Endothelial cell of umbilical vein (primary cell): ENCODE measurements at regions not wholly inside any gene's neighbourhood (a gene's known extent, or its start where the extent isn't known, plus 50 kb on each side); places are given as distances from the start of the nearest gene placed in this dataset.

Experiments used
- BruUV-seq: library from RNA; stranded (reverse); fragments of 400-500 nt; replicated peaks from 2 replicates; lab custom pipeline; 2021; lab: Mats Ljungman, UMichigan
- CTCF ChIA-PET: fragments of 300-600, 350-600 bp; sonication (Branson Sonifier 250); formaldehyde crosslinking; loops from one replicate; lab custom pipeline; 2021; ENCODE audit warnings: antibody characterized with exemption, inconsistent platforms; lab: Charles Lee
- POLR2A ChIA-PET: fragments of 300-600, 350-600 bp; sonication (Branson Sonifier 250); formaldehyde crosslinking; loops from one replicate; lab custom pipeline; 2021; ENCODE audit warnings: antibody characterized with exemption, inconsistent platforms; lab: Charles Lee
- DNase-seq: peaks from one replicate; pipeline ENCODE4 v3.0.0-alpha.2; 2011; ENCODE audit warnings: low read depth, low spot score
- FAIRE-seq: peaks from 2 replicates; lab custom pipeline; 2011; peaks lifted over from hg19 to GRCh38; lab: Jason Lieb, UNC
- H2AFZ ChIP-seq: 2 replicates; pipeline ENCODE4 v1.6.0; 2012; ENCODE audit warnings: low read depth, low read length, control low read depth, inconsistent platforms
- H3K27ac ChIP-seq: 2 replicates; pipeline ENCODE4 v1.5.1; 2011; ENCODE audit warnings: low read depth, mild to moderate bottlenecking, control low read depth, low read length, moderate library complexity; ENCODE audit not compliant: insufficient read depth
- H3K27me3 ChIP-seq, 2 experiments: 2 replicates each; pipeline versions ENCODE4 v1.6.0 to v1.6.1; 2011; ENCODE audit warnings: low read length in 2 of 2, mixed read lengths in 1 of 2; ENCODE audit not compliant: control insufficient read depth in 2 of 2, insufficient read depth in 2 of 2
- H3K36me3 ChIP-seq, 2 experiments: 2 replicates in 1 of 2; 3 replicates in 1 of 2; pipeline ENCODE4 v1.5.1; 2011; ENCODE audit warnings: low read length in 2 of 2, mild to moderate bottlenecking in 1 of 2, moderate library complexity in 1 of 2; ENCODE audit not compliant: control insufficient read depth in 2 of 2, insufficient read depth in 2 of 2; ENCODE audit errors: extremely low read depth in 1 of 2
- H3K4me1 ChIP-seq: 3 replicates; pipeline ENCODE4 v1.5.1; 2011; ENCODE audit warnings: mild to moderate bottlenecking, low read length; ENCODE audit not compliant: control insufficient read depth, insufficient read depth; ENCODE audit errors: extremely low read depth
- H3K4me2 ChIP-seq: 2 replicates; pipeline ENCODE4 v1.6.1; 2011; ENCODE audit warnings: low read length, control low read depth, mixed read lengths; ENCODE audit not compliant: insufficient read depth
- H3K4me3 ChIP-seq, 3 experiments: fragments of 200-600 bp in 1 of 3; sonication (generic), shearing (Covaris generic) in 1 of 3; replicated peaks in 1 of 3; 2 replicates each; pipeline ENCODE4 v1.5.1; 2011 to 2016; ENCODE audit warnings: control low read depth in 3 of 3, low read length in 3 of 3, mild to moderate bottlenecking in 2 of 3, inconsistent platforms in 1 of 3, low read depth in 1 of 3, moderate library complexity in 1 of 3; ENCODE audit not compliant: insufficient read depth in 1 of 3
- H3K79me2 ChIP-seq: 2 replicates; pipeline ENCODE4 v1.6.0; 2012; ENCODE audit warnings: low read length, inconsistent platforms; ENCODE audit not compliant: control insufficient read depth, insufficient read depth
- H3K9ac ChIP-seq: replicated peaks from 2 replicates; pipeline ENCODE3; 2011; ENCODE audit warnings: low read length, control low read depth; ENCODE audit not compliant: insufficient read depth; ENCODE audit errors: extremely low read depth
- H3K9me1 ChIP-seq: replicated peaks from 3 replicates; pipeline ENCODE4 v1.6.0; 2011; ENCODE audit warnings: mild to moderate bottlenecking, low read length; ENCODE audit not compliant: control insufficient read depth, insufficient read depth; ENCODE audit errors: extremely low read depth
- H3K9me3 ChIP-seq: replicated peaks from 2 replicates; pipeline ENCODE4 v1.5.1; 2012; ENCODE audit warnings: low read length, inconsistent platforms; ENCODE audit not compliant: control insufficient read depth, insufficient read depth
- H4K20me1 ChIP-seq: replicated peaks from 2 replicates; pipeline ENCODE3; 2011; ENCODE audit warnings: mild to moderate bottlenecking, low read length; ENCODE audit not compliant: control insufficient read depth, insufficient read depth; ENCODE audit errors: extremely low read depth
- CTCF ChIP-seq, 2 donors: IDR thresholded peaks; 1 replicate in 1 of 2; 2 replicates in 1 of 2; pipeline ENCODE4 v1.5.1; 2011; ENCODE audit warnings: low read length in 2 of 2, mild to moderate bottlenecking in 2 of 2, moderate library complexity in 2 of 2, control low read depth in 1 of 2, inconsistent platforms in 1 of 2, low read depth in 1 of 2; ENCODE audit not compliant: insufficient read depth in 1 of 2; ENCODE audit errors: extremely low read depth in 1 of 2
- EZH2 ChIP-seq: IDR thresholded peaks from 2 replicates; pipeline ENCODE4 v1.6.1; 2012; ENCODE audit warnings: borderline replicate concordance, low read depth, mild to moderate bottlenecking, moderate library complexity, low read length, inconsistent platforms; ENCODE audit not compliant: severe bottlenecking
- FOS ChIP-seq: IDR thresholded peaks from 2 replicates; pipeline ENCODE4 v1.6.1; 2011; ENCODE audit warnings: mild to moderate bottlenecking, low read length, moderate library complexity, borderline replicate concordance; ENCODE audit not compliant: insufficient read depth
- GATA2 ChIP-seq: IDR thresholded peaks from 2 replicates; pipeline ENCODE4 v1.7.0; 2011; ENCODE audit warnings: low read depth, mild to moderate bottlenecking, moderate library complexity, mixed read lengths, low read length; ENCODE audit not compliant: insufficient read length, insufficient read depth
- JUN ChIP-seq: IDR thresholded peaks from 2 replicates; pipeline ENCODE4 v1.6.1; 2011; ENCODE audit warnings: borderline replicate concordance, low read depth; ENCODE audit not compliant: insufficient read length, insufficient read depth
- MAX ChIP-seq: IDR thresholded peaks from 2 replicates; pipeline ENCODE4 v1.6.1; 2011; ENCODE audit not compliant: insufficient read depth, insufficient read length
- MYC ChIP-seq: IDR thresholded peaks from one replicate; pipeline ENCODE4 v1.6.1; 2011; ENCODE audit warnings: mild to moderate bottlenecking, low read depth, low read length
- POLR2A ChIP-seq: IDR thresholded peaks from 2 replicates; pipeline ENCODE4 v1.6.1; 2012; ENCODE audit warnings: low read depth, mild to moderate bottlenecking, control low read depth, low read length
- POLR2AphosphoS5 ChIP-seq: IDR thresholded peaks from 2 replicates; pipeline ENCODE4 v1.6.1; 2012; ENCODE audit warnings: low read depth, mild to moderate bottlenecking, control low read depth, low read length, moderate library complexity; ENCODE audit not compliant: insufficient read depth
- dilution Hi-C: fragments of 300-500 bp; cut with MboI; formaldehyde crosslinking; loops from one replicate; pipeline ENCODE4 v1.15.0; 2019; ENCODE audit warnings: low sequenced_read_pairs; ENCODE audit not compliant: extremely low pct_ligation_motif_present
- intact Hi-C: fragments of 100-400 bp; cut with micrococcal nuclease; formaldehyde crosslinking; loops from one replicate; pipeline ENCODE4 v1.10.0; 2022

GRCh38 chr11:70719516-70719915 is 321.2 kb downstream of the CTTN start:
- no peak for DNase-seq
- Histone ChIP-seq H3K9me1 (no peaks in the 10 kb centered on the region), H3K4me2 (no peak overlapping the region), H3K79me2 (no peaks in the 10 kb centered on the region), H3K4me3 (no peak overlapping the region), H3K36me3 (no peaks in the 10 kb centered on the region), H3K4me1 (no peaks in the 10 kb centered on the region), H3K27ac (no peak overlapping the region), H2AFZ (no peak overlapping the region), H3K27me3 (no peaks in the 10 kb centered on the region), H4K20me1 (no peaks in the 10 kb centered on the region), H3K9me3 (no peaks in the 10 kb centered on the region), H3K9ac (no peak overlapping the region)
- CTCF ChIA-PET = no interaction called here
- no peak for FAIRE-seq
- dilution Hi-C loops (no loop called here), intact Hi-C loops (no loop called here)
- no TSS peak for BruUV-seq
- POLR2A ChIA-PET = no interaction called here
- TF ChIP-seq CTCF (IDR thresholded peaks at IDR 0.05; ENCODE audit: extremely low read depth in 1 of 2, insufficient read depth in 1 of 2, low read depth in 1 of 2, low read length in 2 of 2) = no peak
- TF ChIP-seq FOS = no peak
- no peak for TF ChIP-seq JUN
- no peak for TF ChIP-seq POLR2AphosphoS5
- TF ChIP-seq POLR2A = no peak
- no peak for TF ChIP-seq GATA2
- TF ChIP-seq EZH2 = no peak
- no peak for TF ChIP-seq MYC
- TF ChIP-seq MAX = no peak
